HCT116 (cell line): ENCODE measurements at regions not wholly inside any gene's neighbourhood (a gene's known extent, or its start where the extent isn't known, plus 50 kb on each side); places are given as distances from the start of the nearest gene placed in this dataset.

Experiments used
- ATAC-seq: fragments of 200-7000 bp; cut with Tn5 transposase; 2 replicates; pipeline ENCODE4 v1.9.1; 2020; ENCODE audit warnings: mild to moderate bottlenecking, moderate library complexity
- BruUV-seq: library from RNA; stranded (reverse); fragments of 400-500 nt; replicated peaks from 2 replicates; lab custom pipeline; 2021; lab: Mats Ljungman, UMichigan
- CTCF ChIA-PET: fragments of 300-600 bp; sonication (Branson Sonifier 250); formaldehyde crosslinking; loops from one replicate; lab custom pipeline; 2021; ENCODE audit warnings: antibody characterized with exemption; lab: Charles Lee
- POLR2A ChIA-PET: fragments of 300-600, 350-600 bp; sonication (Branson Sonifier 250); formaldehyde crosslinking; loops from one replicate; lab custom pipeline; 2021; ENCODE audit warnings: antibody characterized with exemption; lab: Charles Lee
- RAD21 ChIA-PET, 2 experiments: fragments of 300-600 bp; sonication (Branson Sonifier 250); formaldehyde crosslinking; loops; one replicate each; lab custom pipeline; 2023; ENCODE audit warnings: low total read pairs in 2 of 2; ENCODE audit not compliant: uncharacterized antibody in 2 of 2, unreplicated experiment in 2 of 2, low non-redundant PET in 1 of 2; lab: Charles Lee
- DNase-seq: peaks from one replicate; pipeline ENCODE4 v3.0.0-alpha.2; 2010; ENCODE audit warnings: low read depth, low spot score
- H2AFZ ChIP-seq: fragments of 200-600 bp; shearing (Covaris generic), sonication (generic); 2 replicates; pipeline ENCODE4 v1.6.1; 2017; ENCODE audit warnings: low read depth, mixed run types, mixed read lengths, antibody characterized with exemption, low read length; ENCODE audit not compliant: poor library complexity, severe bottlenecking
- H3K27ac ChIP-seq: 2 replicates; pipeline ENCODE4 v1.5.1; 2012; ENCODE audit warnings: low read depth, low read length
- H3K27me3 ChIP-seq: fragments of 200-600 bp; sonication (generic); 2 replicates; pipeline ENCODE4 v1.6.1; 2016; ENCODE audit warnings: mixed run types, low read length, mixed read lengths; ENCODE audit not compliant: insufficient read depth
- H3K36me3 ChIP-seq, 2 experiments: fragments of 200-500 bp in 1 of 2; fragments of 200-600 bp in 1 of 2; sonication (Bioruptor generic) in 1 of 2; sonication (generic) in 1 of 2; 2 replicates each; pipeline versions ENCODE4 v1.5.1 to v1.6.1; 2014 to 2016; ENCODE audit warnings: low read length in 2 of 2, inconsistent platforms in 1 of 2, mixed read lengths in 1 of 2, mixed run types in 1 of 2; ENCODE audit not compliant: insufficient read depth in 2 of 2, control insufficient read depth in 1 of 2
- H3K4me1 ChIP-seq, 2 experiments: fragments of 200-600 bp in 1 of 2; sonication (generic) in 1 of 2; 2 replicates each; pipeline versions ENCODE4 v1.5.1 to v1.6.1; 2012 to 2017; ENCODE audit warnings: low read length in 2 of 2, inconsistent platforms in 1 of 2, mild to moderate bottlenecking in 1 of 2, mixed read lengths in 1 of 2, mixed run types in 1 of 2, moderate library complexity in 1 of 2; ENCODE audit not compliant: insufficient read depth in 2 of 2, control insufficient read depth in 1 of 2
- H3K4me2 ChIP-seq: fragments of 200-600 bp; sonication (generic); 2 replicates; pipeline ENCODE4 v1.6.1; 2017; ENCODE audit warnings: mixed run types, low read length, mixed read lengths
- H3K4me3 ChIP-seq, 2 experiments: fragments of 200-600 bp in 1 of 2; sonication (generic) in 1 of 2; replicated peaks in 1 of 2; 2 replicates each; pipeline ENCODE4 v1.5.1; 2011 to 2016; ENCODE audit warnings: low read length in 2 of 2, control low read depth in 1 of 2, low read depth in 1 of 2, mild to moderate bottlenecking in 1 of 2, mixed read lengths in 1 of 2, mixed run types in 1 of 2
- H3K79me2 ChIP-seq: fragments of 200-600 bp; sonication (generic); 2 replicates; pipeline ENCODE4 v1.6.1; 2017; ENCODE audit warnings: mild to moderate bottlenecking, mixed run types, low read length, moderate library complexity, mixed read lengths; ENCODE audit not compliant: insufficient read depth
- H3K9ac ChIP-seq: fragments of 200-600 bp; sonication (generic); 2 replicates; pipeline ENCODE4 v1.6.1; 2016; ENCODE audit warnings: low read length, mixed read lengths
- H3K9me2 ChIP-seq: fragments of 200-600 bp; sonication (generic), shearing (Covaris generic); 2 replicates; pipeline ENCODE4 v1.6.1; 2017; ENCODE audit warnings: mixed run types, mild to moderate bottlenecking, moderate library complexity; ENCODE audit not compliant: insufficient read depth
- H3K9me3 ChIP-seq, 2 experiments: fragments of 200-500 bp in 1 of 2; fragments of 200-600 bp in 1 of 2; sonication (Bioruptor generic) in 1 of 2; sonication (generic) in 1 of 2; 2 replicates each; pipeline ENCODE4 v1.6.1; 2014 to 2017; ENCODE audit warnings: low read length in 2 of 2, mixed read lengths in 2 of 2, inconsistent platforms in 1 of 2, low read depth in 1 of 2, mild to moderate bottlenecking in 1 of 2, mixed run types in 1 of 2, moderate library complexity in 1 of 2; ENCODE audit not compliant: control insufficient read depth in 1 of 2, insufficient read depth in 1 of 2
- H4K20me1 ChIP-seq: fragments of 200-600 bp; sonication (generic), shearing (Covaris generic); 2 replicates; pipeline ENCODE4 v1.6.1; 2017; ENCODE audit warnings: mixed run types, mild to moderate bottlenecking, moderate library complexity; ENCODE audit not compliant: insufficient read depth
- CBX3 ChIP-seq: IDR thresholded peaks from 2 replicates; pipeline ENCODE4 v1.6.1; 2012; ENCODE audit warnings: low read depth
- EGR1 ChIP-seq: IDR thresholded peaks from 2 replicates; pipeline ENCODE4 v1.6.1; 2012; ENCODE audit warnings: low read depth
- ELF1 ChIP-seq: IDR thresholded peaks from 2 replicates; pipeline ENCODE4 v1.6.1; 2012; ENCODE audit warnings: low read depth, borderline replicate concordance
- EZH2 ChIP-seq: fragments of 200-600 bp; sonication (generic); IDR thresholded peaks from 2 replicates; pipeline ENCODE4 v1.6.1; 2017; ENCODE audit warnings: antibody characterized with exemption, mixed run types
- EZH2phosphoT487 ChIP-seq: fragments of 200-600 bp; IDR thresholded peaks from 2 replicates; pipeline ENCODE4 v1.6.1; 2018; ENCODE audit warnings: antibody characterized with exemption, borderline replicate concordance
- FOSL1 ChIP-seq: IDR thresholded peaks from 2 replicates; pipeline ENCODE4 v1.6.1; 2012; ENCODE audit warnings: low read depth
- JUND ChIP-seq: IDR thresholded peaks from 2 replicates; pipeline ENCODE4 v1.6.1; 2012
- MAX ChIP-seq: IDR thresholded peaks from 2 replicates; pipeline ENCODE4 v1.6.1; 2012
- POLR2A ChIP-seq: IDR thresholded peaks from 2 replicates; pipeline ENCODE4 v1.7.0; 2011; ENCODE audit warnings: borderline replicate concordance; ENCODE audit not compliant: insufficient read depth, insufficient read length; ENCODE audit errors: extremely low read depth
- RAD21 ChIP-seq: IDR thresholded peaks from 2 replicates; pipeline ENCODE4 v1.6.1; 2012; ENCODE audit warnings: low read depth, mild to moderate bottlenecking
- SIN3A ChIP-seq: IDR thresholded peaks from 2 replicates; pipeline ENCODE4 v1.6.1; 2012; ENCODE audit warnings: low read depth
- SP1 ChIP-seq: IDR thresholded peaks from 2 replicates; pipeline ENCODE4 v1.6.1; 2012; ENCODE audit warnings: low read depth
- SRF ChIP-seq: IDR thresholded peaks from 2 replicates; pipeline ENCODE4 v1.6.1; 2012; ENCODE audit warnings: low read depth
- TCF7L2 ChIP-seq: IDR thresholded peaks from 2 replicates; pipeline ENCODE4 v1.7.0; 2011; ENCODE audit warnings: borderline replicate concordance, inconsistent platforms; ENCODE audit not compliant: insufficient read depth, insufficient read length; ENCODE audit errors: extremely low read depth
- YY1 ChIP-seq: IDR thresholded peaks from 2 replicates; pipeline ENCODE4 v1.6.1; 2011; ENCODE audit warnings: low read length, low read depth, moderate library complexity, mild to moderate bottlenecking; ENCODE audit not compliant: insufficient replicate concordance; ENCODE audit errors: extremely low read depth
- ZFX ChIP-seq: fragments of 450-650 bp; IDR thresholded peaks from 2 replicates; pipeline ENCODE4 v1.6.1; 2017
- intact Hi-C: fragments of 100-400 bp; cut with micrococcal nuclease; formaldehyde crosslinking; loops from 2 replicates; pipeline ENCODE4 v1.10.0; 2022
- TF ChIP-seq, protein P1 (sequence below): IDR thresholded peaks from 2 replicates; pipeline ENCODE4 v1.6.1; 2011; ENCODE audit warnings: mild to moderate bottlenecking, low read length, moderate library complexity; ENCODE audit not compliant: insufficient replicate concordance; ENCODE audit errors: extremely low read depth
- TF ChIP-seq, protein P2 (sequence below): IDR thresholded peaks from 2 replicates; pipeline ENCODE4 v1.6.1; 2012

DNA sequence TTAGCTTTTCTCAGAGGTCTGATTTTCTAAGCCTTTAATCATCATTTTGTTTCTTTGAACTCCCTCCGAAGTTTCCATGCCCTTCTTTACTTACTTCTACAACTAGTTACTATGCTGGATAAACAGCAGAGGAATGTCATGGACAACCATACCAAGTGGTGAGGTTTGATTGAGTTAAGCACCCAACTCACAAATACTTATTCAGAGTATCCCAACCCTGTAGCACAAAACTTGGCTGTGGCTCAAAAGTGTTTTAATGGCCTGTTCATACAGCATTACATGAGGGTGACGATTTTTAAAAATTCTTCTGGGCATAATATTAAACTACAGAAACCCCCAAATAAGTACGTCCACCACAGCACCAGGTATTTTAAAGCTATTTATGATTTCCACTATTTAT is 946.8 kb upstream of the SOX9 start:
- H3K79me2 ChIP-seq: no peaks in the 10 kb centered on the region
- ChIA-PET RAD21 (no interaction called here), CTCF (no interaction called here)

DNA sequence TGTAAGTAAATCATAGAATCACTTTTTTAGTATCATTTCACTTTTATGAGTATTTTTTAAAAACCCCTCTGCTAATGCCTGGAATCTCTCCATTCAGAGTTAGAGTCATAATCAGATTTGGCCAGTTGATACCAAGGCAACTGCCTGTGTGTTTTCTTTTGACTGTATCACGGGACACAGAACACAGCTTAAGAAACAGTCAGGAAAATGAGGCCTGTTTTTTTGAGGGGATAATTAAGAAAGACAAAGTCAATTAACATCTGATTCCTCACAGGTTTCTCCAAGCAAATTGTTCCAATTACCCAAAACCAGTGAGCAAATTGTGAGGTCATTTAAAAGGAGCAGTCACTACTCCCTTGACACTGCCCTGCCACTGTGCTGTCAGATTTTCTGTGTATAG is 944.5 kb upstream of the SOX9 start:
- H3K9me3 ChIP-seq: no peaks in the 10 kb centered on the region
- intact Hi-C loops: no loop called here
- no TSS peak for BruUV-seq
- TF ChIP-seq SIN3A: no peak
- TF ChIP-seq RAD21: no peak
- no peak for TF ChIP-seq MAX
- TF ChIP-seq, protein P1, sequence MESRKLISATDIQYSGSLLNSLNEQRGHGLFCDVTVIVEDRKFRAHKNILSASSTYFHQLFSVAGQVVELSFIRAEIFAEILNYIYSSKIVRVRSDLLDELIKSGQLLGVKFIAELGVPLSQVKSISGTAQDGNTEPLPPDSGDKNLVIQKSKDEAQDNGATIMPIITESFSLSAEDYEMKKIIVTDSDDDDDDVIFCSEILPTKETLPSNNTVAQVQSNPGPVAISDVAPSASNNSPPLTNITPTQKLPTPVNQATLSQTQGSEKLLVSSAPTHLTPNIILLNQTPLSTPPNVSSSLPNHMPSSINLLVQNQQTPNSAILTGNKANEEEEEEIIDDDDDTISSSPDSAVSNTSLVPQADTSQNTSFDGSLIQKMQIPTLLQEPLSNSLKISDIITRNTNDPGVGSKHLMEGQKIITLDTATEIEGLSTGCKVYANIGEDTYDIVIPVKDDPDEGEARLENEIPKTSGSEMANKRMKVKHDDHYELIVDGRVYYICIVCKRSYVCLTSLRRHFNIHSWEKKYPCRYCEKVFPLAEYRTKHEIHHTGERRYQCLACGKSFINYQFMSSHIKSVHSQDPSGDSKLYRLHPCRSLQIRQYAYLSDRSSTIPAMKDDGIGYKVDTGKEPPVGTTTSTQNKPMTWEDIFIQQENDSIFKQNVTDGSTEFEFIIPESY: no peak
- no peak for TF ChIP-seq TCF7L2
- no peak for TF ChIP-seq CBX3
- no peak for TF ChIP-seq SP1
- no peak for TF ChIP-seq SRF
- TF ChIP-seq EZH2phosphoT487: no peak
- TF ChIP-seq ELF1: no peak

More for the DNA sequence above, 946.8 kb upstream of the SOX9 start:
- no peak overlapping the region for H3K4me3 ChIP-seq
- BruUV-seq: no TSS peak
- no peaks in the 10 kb centered on the region for H3K4me1 ChIP-seq
- no peaks in the 10 kb centered on the region for H4K20me1 ChIP-seq
- H3K27me3 ChIP-seq: no peaks in the 10 kb centered on the region
- no peak overlapping the region for H2AFZ ChIP-seq
- no peak for TF ChIP-seq FOSL1
- TF ChIP-seq JUND: no peak
- no peak for TF ChIP-seq EZH2
- no peak for TF ChIP-seq ZFX
- TF ChIP-seq POLR2A: no peak
- TF ChIP-seq TCF7L2: no peak
- no peak for TF ChIP-seq SIN3A
- no peak for TF ChIP-seq ELF1
- TF ChIP-seq, protein P2, sequence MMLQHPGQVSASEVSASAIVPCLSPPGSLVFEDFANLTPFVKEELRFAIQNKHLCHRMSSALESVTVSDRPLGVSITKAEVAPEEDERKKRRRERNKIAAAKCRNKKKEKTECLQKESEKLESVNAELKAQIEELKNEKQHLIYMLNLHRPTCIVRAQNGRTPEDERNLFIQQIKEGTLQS: no peak
- no peak for TF ChIP-seq RAD21
- no peak for TF ChIP-seq EGR1
- no peak for TF ChIP-seq MAX
- TF ChIP-seq SRF: no peak
- TF ChIP-seq YY1: no peak
- no peak overlapping the region for H3K4me2 ChIP-seq
- DNase-seq (no peak), ATAC-seq (no peak)
- POLR2A ChIA-PET: no interaction called here
- H3K9ac ChIP-seq: no peak overlapping the region
- no peaks in the 10 kb centered on the region for H3K9me3 ChIP-seq
- H3K36me3 ChIP-seq: no peaks in the 10 kb centered on the region
- H3K27ac ChIP-seq: no peak overlapping the region
- intact Hi-C loops: no loop called here
- peaks cover 2% of the 10 kb centered on the region; the same call in 1 of the 2 replicates for H3K9me2 ChIP-seq

More for the DNA sequence above, 944.5 kb upstream of the SOX9 start:
- H3K4me1 ChIP-seq: no peaks in the 10 kb centered on the region
- no peak overlapping the region for H2AFZ ChIP-seq
- no peak overlapping the region for H3K4me2 ChIP-seq
- no peaks in the 10 kb centered on the region for H3K79me2 ChIP-seq
- H4K20me1 ChIP-seq: no peaks in the 10 kb centered on the region
- H3K27me3 ChIP-seq: no peaks in the 10 kb centered on the region
- ATAC-seq (no peak), DNase-seq (no peak)
- H3K27ac ChIP-seq: no peak overlapping the region
- no peaks in the 10 kb centered on the region for H3K36me3 ChIP-seq
- no peak overlapping the region for H3K9ac ChIP-seq
- ChIA-PET CTCF (no interaction called here), POLR2A (no interaction called here), RAD21 (no interaction called here)
- H3K9me2 ChIP-seq: peaks cover 2% of the 10 kb centered on the region; the same call in 1 of the 2 replicates
- no peak overlapping the region for H3K4me3 ChIP-seq
